ENCODE measurements at regions not wholly inside any gene's neighbourhood (a gene's known extent, or its start where the extent isn't known, plus 50 kb on each side); places are given as distances from the start of the nearest gene placed in this dataset.

DNA sequence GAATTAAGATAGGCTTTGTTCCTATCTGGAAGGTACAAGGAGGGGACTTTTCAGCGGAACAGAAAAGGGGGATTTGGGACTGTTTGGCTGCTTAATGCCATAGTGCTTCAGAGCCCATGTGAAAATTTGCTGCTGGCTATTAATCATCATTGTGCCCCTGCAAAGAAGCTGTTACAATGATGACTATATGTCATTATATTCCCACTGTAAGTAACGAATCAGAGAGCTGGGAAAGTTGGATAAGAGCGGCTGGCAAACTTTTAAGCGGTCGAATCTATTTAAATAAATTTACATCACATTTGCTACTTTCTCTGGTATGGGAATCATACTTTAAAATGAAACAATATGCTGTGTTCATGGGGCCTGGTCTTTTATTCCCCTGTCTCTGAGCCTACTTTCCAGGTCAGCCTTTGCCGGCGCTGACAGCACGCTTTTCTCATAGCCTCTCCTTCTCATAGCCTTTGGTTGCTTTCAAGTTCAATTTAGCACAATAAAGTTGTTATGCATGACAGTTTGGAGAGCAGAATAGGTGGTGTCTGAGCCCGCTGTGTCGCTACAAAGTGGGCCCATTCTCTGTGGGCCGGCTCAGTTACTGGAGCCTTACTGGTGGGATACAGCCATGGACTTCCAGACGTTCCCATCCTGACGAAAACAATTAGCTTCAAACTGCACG, 271.2 kb upstream of the TMEM161B start:
- no peaks in the 10 kb centered on the region for H3K4me1 Mint-ChIP-seq (ENCODE audit: unreplicated experiment)

DNA sequence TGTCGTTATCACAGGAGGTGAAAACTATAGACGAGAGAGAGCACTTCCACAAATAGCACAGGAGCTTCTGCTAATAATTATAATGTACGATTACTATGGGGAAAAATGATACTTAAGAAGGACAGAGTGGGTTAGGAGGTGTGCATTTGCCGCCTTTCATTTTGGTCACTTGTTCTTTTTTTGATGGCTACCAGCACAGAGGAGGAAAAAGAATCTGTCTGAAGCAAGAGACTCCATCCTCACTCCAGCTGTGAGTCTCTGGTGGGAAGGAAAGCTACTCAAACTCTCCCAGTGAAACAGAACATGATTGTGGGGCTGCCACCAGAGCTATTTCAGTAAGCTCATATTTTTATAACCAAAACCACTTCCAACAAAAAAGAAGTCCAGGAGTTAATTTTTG, 270.4 kb upstream of the TMEM161B start:
- TF ChIP-seq, protein P1, sequence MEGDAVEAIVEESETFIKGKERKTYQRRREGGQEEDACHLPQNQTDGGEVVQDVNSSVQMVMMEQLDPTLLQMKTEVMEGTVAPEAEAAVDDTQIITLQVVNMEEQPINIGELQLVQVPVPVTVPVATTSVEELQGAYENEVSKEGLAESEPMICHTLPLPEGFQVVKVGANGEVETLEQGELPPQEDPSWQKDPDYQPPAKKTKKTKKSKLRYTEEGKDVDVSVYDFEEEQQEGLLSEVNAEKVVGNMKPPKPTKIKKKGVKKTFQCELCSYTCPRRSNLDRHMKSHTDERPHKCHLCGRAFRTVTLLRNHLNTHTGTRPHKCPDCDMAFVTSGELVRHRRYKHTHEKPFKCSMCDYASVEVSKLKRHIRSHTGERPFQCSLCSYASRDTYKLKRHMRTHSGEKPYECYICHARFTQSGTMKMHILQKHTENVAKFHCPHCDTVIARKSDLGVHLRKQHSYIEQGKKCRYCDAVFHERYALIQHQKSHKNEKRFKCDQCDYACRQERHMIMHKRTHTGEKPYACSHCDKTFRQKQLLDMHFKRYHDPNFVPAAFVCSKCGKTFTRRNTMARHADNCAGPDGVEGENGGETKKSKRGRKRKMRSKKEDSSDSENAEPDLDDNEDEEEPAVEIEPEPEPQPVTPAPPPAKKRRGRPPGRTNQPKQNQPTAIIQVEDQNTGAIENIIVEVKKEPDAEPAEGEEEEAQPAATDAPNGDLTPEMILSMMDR (IDR thresholded peaks at IDR 0.05): no peak
- Mint-ChIP-seq H3K27ac (ENCODE audit: unreplicated experiment) (no peak overlapping the region), H3K9me3 (ENCODE audit: unreplicated experiment) (no peaks in the 10 kb centered on the region)

More for the DNA sequence above, 271.2 kb upstream of the TMEM161B start:
- no peak for DNase-seq (ENCODE audit: extremely low spot score, unreplicated experiment)
- H3K27ac Mint-ChIP-seq (ENCODE audit: unreplicated experiment): no peak overlapping the region
- TF ChIP-seq, protein P1 (IDR thresholded peaks at IDR 0.05): no peak
- H3K9me3 Mint-ChIP-seq (ENCODE audit: unreplicated experiment): no peaks in the 10 kb centered on the region
- H3K27me3 Mint-ChIP-seq (ENCODE audit: unreplicated experiment): peaks cover 5% of the 10 kb centered on the region
- H3K36me3 Mint-ChIP-seq (ENCODE audit: unreplicated experiment): no peaks in the 10 kb centered on the region
- H3K4me3 Mint-ChIP-seq (ENCODE audit: unreplicated experiment): no peak overlapping the region

DNA sequence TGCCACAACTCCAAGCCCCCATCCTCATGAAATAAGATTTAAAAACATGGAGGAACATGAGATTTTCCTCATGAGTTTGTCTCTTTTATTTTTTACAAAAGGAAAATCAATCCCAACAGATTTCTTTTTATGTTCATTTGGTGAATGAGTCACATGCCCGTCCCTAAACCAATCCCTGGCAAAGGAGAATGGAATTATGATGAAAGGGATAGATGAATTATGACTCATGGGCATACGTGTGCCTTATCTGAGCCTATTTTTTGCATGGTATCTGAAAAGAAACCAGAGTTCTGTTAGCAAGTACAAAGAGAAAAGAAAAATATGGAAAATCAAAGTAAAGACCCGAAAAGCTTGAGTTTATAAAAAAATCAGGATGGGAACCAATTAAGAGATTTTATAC, 267.5 kb upstream of the TMEM161B start:
- TF ChIP-seq, protein P1 (IDR thresholded peaks at IDR 0.05): no peak
- Mint-ChIP-seq H3K27ac (ENCODE audit: unreplicated experiment) (no peak overlapping the region), H3K27me3 (ENCODE audit: unreplicated experiment) (no peaks in the 10 kb centered on the region), H3K36me3 (ENCODE audit: unreplicated experiment) (no peaks in the 10 kb centered on the region), H3K4me3 (ENCODE audit: unreplicated experiment) (no peak overlapping the region), H3K4me1 (ENCODE audit: unreplicated experiment) (no peaks in the 10 kb centered on the region), H3K9me3 (ENCODE audit: unreplicated experiment) (no peaks in the 10 kb centered on the region)
- no peak for DNase-seq (ENCODE audit: extremely low spot score, unreplicated experiment)

More for the DNA sequence above, 270.4 kb upstream of the TMEM161B start:
- Mint-ChIP-seq H3K4me3 (ENCODE audit: unreplicated experiment) (no peak overlapping the region), H3K36me3 (ENCODE audit: unreplicated experiment) (no peaks in the 10 kb centered on the region), H3K4me1 (ENCODE audit: unreplicated experiment) (no peaks in the 10 kb centered on the region), H3K27me3 (ENCODE audit: unreplicated experiment) (peaks cover 2% of the 10 kb centered on the region)
- no peak for DNase-seq (ENCODE audit: extremely low spot score, unreplicated experiment)

DNA sequence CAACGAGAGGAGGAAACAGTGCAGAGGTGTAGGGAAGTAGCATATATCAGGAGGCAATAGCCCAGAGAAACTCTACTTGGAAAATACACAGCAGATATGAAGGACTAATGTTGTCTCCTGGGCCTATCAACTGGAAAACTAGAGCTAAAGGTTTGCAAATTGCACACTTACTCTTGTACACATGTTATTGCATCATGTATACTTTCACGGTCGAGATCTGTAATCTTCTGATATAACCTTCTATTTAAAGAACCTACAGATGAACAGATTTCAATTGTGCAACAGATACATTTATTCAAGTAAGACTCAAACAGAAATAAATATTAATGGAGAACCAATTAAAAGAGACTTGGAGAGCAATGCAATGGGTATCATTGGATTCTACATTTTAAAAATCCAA, 256.3 kb upstream of the TMEM161B start:
- Mint-ChIP-seq H3K27ac (ENCODE audit: unreplicated experiment) (no peak overlapping the region), H3K4me3 (ENCODE audit: unreplicated experiment) (no peak overlapping the region), H3K27me3 (ENCODE audit: unreplicated experiment) (peaks cover 10% of the 10 kb centered on the region), H3K36me3 (ENCODE audit: unreplicated experiment) (no peaks in the 10 kb centered on the region), H3K9me3 (ENCODE audit: unreplicated experiment) (no peaks in the 10 kb centered on the region), H3K4me1 (ENCODE audit: unreplicated experiment) (no peaks in the 10 kb centered on the region)
- TF ChIP-seq, protein P1 (IDR thresholded peaks at IDR 0.05): no peak
- DNase-seq (ENCODE audit: extremely low spot score, unreplicated experiment): no peak

DNA sequence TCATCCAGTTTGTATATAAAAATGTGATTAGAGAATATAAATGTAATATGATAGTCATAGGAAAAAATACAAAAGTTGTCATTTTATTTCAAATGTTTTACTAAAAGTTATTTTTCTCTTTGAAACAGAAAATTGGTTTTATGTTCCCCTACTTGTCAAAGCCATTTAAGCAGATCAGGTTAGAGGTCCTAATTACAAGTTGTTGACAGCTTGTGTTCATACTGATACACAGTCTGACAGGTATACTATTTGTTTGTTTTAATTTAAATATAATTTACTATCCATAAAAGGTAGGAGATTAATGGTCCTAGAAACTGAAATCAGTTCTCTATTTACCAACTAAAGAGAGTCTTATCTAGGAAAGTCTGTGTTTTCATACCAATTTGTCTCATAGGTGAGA, 250.4 kb upstream of the TMEM161B start:
- H3K4me3 Mint-ChIP-seq (ENCODE audit: unreplicated experiment): no peak overlapping the region
- H3K27me3 Mint-ChIP-seq (ENCODE audit: unreplicated experiment): peaks cover 7% of the 10 kb centered on the region
- no peak overlapping the region for H3K27ac Mint-ChIP-seq (ENCODE audit: unreplicated experiment)
- TF ChIP-seq, protein P1 (IDR thresholded peaks at IDR 0.05): no peak
- no peak for DNase-seq (ENCODE audit: extremely low spot score, unreplicated experiment)
- no peaks in the 10 kb centered on the region for H3K9me3 Mint-ChIP-seq (ENCODE audit: unreplicated experiment)
- H3K4me1 Mint-ChIP-seq (ENCODE audit: unreplicated experiment): no peaks in the 10 kb centered on the region
- no peaks in the 10 kb centered on the region for H3K36me3 Mint-ChIP-seq (ENCODE audit: unreplicated experiment)
